ENCODE measurements at regions not wholly inside any gene's neighbourhood (a gene's known extent, or its start where the extent isn't known, plus 50 kb on each side); places are given as distances from the start of the nearest gene placed in this dataset.

DNA sequence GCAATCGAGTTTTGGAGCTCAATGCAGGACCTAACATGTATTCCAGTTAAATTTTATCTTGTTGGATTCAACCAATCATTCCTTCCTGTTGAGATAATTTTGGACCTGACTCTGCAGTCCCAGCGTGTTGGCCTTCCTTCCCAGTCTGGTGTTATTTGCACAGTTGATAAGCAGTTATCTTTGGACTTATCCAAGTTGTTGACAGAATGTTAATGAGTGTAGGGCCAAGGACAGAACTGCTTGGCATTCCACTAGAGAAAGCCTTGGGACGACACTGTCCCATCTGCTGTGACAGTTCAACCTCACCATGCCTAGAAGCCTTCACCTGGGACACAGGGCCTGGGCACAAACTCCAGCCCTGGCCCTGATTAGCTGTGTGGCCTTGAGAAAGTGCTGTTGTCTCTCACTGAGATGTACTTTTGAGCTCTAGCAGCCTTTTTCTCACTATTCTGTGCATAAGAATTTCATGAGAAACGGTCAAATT is 104.1 kb upstream of the SLC25A33 start (continued):
- TF ChIP-seq, protein P1, sequence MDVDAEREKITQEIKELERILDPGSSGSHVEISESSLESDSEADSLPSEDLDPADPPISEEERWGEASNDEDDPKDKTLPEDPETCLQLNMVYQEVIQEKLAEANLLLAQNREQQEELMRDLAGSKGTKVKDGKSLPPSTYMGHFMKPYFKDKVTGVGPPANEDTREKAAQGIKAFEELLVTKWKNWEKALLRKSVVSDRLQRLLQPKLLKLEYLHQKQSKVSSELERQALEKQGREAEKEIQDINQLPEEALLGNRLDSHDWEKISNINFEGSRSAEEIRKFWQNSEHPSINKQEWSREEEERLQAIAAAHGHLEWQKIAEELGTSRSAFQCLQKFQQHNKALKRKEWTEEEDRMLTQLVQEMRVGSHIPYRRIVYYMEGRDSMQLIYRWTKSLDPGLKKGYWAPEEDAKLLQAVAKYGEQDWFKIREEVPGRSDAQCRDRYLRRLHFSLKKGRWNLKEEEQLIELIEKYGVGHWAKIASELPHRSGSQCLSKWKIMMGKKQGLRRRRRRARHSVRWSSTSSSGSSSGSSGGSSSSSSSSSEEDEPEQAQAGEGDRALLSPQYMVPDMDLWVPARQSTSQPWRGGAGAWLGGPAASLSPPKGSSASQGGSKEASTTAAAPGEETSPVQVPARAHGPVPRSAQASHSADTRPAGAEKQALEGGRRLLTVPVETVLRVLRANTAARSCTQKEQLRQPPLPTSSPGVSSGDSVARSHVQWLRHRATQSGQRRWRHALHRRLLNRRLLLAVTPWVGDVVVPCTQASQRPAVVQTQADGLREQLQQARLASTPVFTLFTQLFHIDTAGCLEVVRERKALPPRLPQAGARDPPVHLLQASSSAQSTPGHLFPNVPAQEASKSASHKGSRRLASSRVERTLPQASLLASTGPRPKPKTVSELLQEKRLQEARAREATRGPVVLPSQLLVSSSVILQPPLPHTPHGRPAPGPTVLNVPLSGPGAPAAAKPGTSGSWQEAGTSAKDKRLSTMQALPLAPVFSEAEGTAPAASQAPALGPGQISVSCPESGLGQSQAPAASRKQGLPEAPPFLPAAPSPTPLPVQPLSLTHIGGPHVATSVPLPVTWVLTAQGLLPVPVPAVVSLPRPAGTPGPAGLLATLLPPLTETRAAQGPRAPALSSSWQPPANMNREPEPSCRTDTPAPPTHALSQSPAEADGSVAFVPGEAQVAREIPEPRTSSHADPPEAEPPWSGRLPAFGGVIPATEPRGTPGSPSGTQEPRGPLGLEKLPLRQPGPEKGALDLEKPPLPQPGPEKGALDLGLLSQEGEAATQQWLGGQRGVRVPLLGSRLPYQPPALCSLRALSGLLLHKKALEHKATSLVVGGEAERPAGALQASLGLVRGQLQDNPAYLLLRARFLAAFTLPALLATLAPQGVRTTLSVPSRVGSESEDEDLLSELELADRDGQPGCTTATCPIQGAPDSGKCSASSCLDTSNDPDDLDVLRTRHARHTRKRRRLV (CRISPR knock-in tag; IDR thresholded peaks at IDR 0.05) = no peak
- TF ChIP-seq, protein P2, sequence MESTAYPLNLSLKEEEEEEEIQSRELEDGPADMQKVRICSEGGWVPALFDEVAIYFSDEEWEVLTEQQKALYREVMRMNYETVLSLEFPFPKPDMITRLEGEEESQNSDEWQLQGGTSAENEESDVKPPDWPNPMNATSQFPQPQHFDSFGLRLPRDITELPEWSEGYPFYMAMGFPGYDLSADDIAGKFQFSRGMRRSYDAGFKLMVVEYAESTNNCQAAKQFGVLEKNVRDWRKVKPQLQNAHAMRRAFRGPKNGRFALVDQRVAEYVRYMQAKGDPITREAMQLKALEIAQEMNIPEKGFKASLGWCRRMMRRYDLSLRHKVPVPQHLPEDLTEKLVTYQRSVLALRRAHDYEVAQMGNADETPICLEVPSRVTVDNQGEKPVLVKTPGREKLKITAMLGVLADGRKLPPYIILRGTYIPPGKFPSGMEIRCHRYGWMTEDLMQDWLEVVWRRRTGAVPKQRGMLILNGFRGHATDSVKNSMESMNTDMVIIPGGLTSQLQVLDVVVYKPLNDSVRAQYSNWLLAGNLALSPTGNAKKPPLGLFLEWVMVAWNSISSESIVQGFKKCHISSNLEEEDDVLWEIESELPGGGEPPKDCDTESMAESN (CRISPR knock-in tag; conservative IDR thresholded peaks at IDR 0.05) = 0 out of 2 replicates have a peak, but pooled peaks have one; percentile 68
- TF ChIP-seq, protein P3, sequence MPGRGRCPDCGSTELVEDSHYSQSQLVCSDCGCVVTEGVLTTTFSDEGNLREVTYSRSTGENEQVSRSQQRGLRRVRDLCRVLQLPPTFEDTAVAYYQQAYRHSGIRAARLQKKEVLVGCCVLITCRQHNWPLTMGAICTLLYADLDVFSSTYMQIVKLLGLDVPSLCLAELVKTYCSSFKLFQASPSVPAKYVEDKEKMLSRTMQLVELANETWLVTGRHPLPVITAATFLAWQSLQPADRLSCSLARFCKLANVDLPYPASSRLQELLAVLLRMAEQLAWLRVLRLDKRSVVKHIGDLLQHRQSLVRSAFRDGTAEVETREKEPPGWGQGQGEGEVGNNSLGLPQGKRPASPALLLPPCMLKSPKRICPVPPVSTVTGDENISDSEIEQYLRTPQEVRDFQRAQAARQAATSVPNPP (CRISPR knock-in tag; IDR thresholded peaks at IDR 0.05) = peak; percentile 51; the same call in 1 of the 2 replicates
- no peak for TF ChIP-seq ZNF569 (CRISPR knock-in tag; IDR thresholded peaks at IDR 0.05; ENCODE audit: borderline replicate concordance)
- TF ChIP-seq, protein P4, sequence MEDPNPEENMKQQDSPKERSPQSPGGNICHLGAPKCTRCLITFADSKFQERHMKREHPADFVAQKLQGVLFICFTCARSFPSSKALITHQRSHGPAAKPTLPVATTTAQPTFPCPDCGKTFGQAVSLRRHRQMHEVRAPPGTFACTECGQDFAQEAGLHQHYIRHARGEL (CRISPR knock-in tag; IDR thresholded peaks at IDR 0.05) = no peak
- peak; percentile 70 for TF ChIP-seq ZBTB7B (CRISPR knock-in tag; IDR thresholded peaks at IDR 0.05)
- TF ChIP-seq, protein P5, sequence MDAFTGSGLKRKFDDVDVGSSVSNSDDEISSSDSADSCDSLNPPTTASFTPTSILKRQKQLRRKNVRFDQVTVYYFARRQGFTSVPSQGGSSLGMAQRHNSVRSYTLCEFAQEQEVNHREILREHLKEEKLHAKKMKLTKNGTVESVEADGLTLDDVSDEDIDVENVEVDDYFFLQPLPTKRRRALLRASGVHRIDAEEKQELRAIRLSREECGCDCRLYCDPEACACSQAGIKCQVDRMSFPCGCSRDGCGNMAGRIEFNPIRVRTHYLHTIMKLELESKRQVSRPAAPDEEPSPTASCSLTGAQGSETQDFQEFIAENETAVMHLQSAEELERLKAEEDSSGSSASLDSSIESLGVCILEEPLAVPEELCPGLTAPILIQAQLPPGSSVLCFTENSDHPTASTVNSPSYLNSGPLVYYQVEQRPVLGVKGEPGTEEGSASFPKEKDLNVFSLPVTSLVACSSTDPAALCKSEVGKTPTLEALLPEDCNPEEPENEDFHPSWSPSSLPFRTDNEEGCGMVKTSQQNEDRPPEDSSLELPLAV (CRISPR knock-in tag; conservative IDR thresholded peaks at IDR 0.05; ENCODE audit: low read depth) = no peak
- no peak for TF ChIP-seq ZNF598 (CRISPR knock-in tag; IDR thresholded peaks at IDR 0.05; ENCODE audit: borderline replicate concordance)
- TF ChIP-seq ZNF205 (CRISPR knock-in tag; IDR thresholded peaks at IDR 0.05) = no peak
- TF ChIP-seq, protein P6, sequence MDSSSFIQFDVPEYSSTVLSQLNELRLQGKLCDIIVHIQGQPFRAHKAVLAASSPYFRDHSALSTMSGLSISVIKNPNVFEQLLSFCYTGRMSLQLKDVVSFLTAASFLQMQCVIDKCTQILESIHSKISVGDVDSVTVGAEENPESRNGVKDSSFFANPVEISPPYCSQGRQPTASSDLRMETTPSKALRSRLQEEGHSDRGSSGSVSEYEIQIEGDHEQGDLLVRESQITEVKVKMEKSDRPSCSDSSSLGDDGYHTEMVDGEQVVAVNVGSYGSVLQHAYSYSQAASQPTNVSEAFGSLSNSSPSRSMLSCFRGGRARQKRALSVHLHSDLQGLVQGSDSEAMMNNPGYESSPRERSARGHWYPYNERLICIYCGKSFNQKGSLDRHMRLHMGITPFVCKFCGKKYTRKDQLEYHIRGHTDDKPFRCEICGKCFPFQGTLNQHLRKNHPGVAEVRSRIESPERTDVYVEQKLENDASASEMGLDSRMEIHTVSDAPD (CRISPR knock-in tag; IDR thresholded peaks at IDR 0.05) = 0 out of 2 replicates have a peak, but pooled peaks have one; percentile 47
- no peak for TF ChIP-seq ZNF652 (CRISPR knock-in tag; IDR thresholded peaks at IDR 0.05; ENCODE audit: borderline replicate concordance, low read depth)
- peak; percentile 96 for TF ChIP-seq ISL2 (CRISPR knock-in tag; IDR thresholded peaks at IDR 0.05)
- no peak for TF ChIP-seq ZNF326 (CRISPR knock-in tag; IDR thresholded peaks at IDR 0.05; ENCODE audit: borderline replicate concordance)
